Liver (tissue), 3 donors: ENCODE measurements at regions not wholly inside any gene's neighbourhood (a gene's known extent, or its start where the extent isn't known, plus 50 kb on each side); places are given as distances from the start of the nearest gene placed in this dataset.

Source experiments
- ATF3 ChIP-seq: IDR thresholded peaks from 2 replicates; pipeline ENCODE4 v1.6.1; 2016; ENCODE audit warnings: antibody characterized with exemption
- CTCF ChIP-seq: fragments of 150-350 bp; IDR thresholded peaks from 2 replicates; pipeline ENCODE4 v1.5.1; 2017; ENCODE audit warnings: improper control_type of control experiment, low read depth, low read length; ENCODE audit not compliant: missing input control
- JUND ChIP-seq, 2 donors: IDR thresholded peaks; 2 replicates each; pipeline ENCODE4 v1.6.1; 2016; ENCODE audit warnings: antibody characterized with exemption in 2 of 2
- NR2F2 ChIP-seq: IDR thresholded peaks from 2 replicates; pipeline ENCODE4 v1.6.1; 2016; ENCODE audit warnings: antibody characterized with exemption
- REST ChIP-seq: IDR thresholded peaks from 2 replicates; pipeline ENCODE4 v1.6.1; 2016; ENCODE audit warnings: antibody characterized with exemption, mild to moderate bottlenecking
- SP1 ChIP-seq: IDR thresholded peaks from 2 replicates; pipeline ENCODE4 v1.6.1; 2018; ENCODE audit warnings: antibody characterized with exemption, mild to moderate bottlenecking
- TAF1 ChIP-seq: conservative IDR thresholded peaks from 2 replicates; pipeline ENCODE4 v1.6.1; 2016; ENCODE audit warnings: antibody characterized with exemption, mild to moderate bottlenecking
- YY1 ChIP-seq: IDR thresholded peaks from 2 replicates; pipeline ENCODE4 v1.6.1; 2016; ENCODE audit warnings: antibody characterized with exemption, mild to moderate bottlenecking
- donor health status: healthy.
- donor health status: healthy.

- no peak for TF ChIP-seq CTCF
- TF ChIP-seq ATF3: no peak
- TF ChIP-seq YY1: no peak
- no peak for TF ChIP-seq REST
- TF ChIP-seq TAF1: no peak
- no peak for TF ChIP-seq SP1
- TF ChIP-seq NR2F2: no peak
- no peak for TF ChIP-seq JUND (IDR thresholded peaks at IDR 0.05)
These were observed 226.9 kb downstream of the GLRX3 start for GRCh38 chr10:130363051-130363450.
